LNCAP (cell line): ENCODE measurements at regions not wholly inside any gene's neighbourhood (a gene's known extent, or its start where the extent isn't known, plus 50 kb on each side); places are given as distances from the start of the nearest gene placed in this dataset.

ENCODE experiments used
- CTCF ChIP-seq: fragments of 450-650 bp; IDR thresholded peaks from 2 replicates; pipeline ENCODE4 v1.5.1; 2017; ENCODE audit warnings: mild to moderate bottlenecking

GRCh38 chr12:93086288-93086727, 157.2 kb upstream of the EEA1 start:
- no peak for TF ChIP-seq CTCF

GRCh38 chr12:93087840-93088610, 158.9 kb upstream of the EEA1 start:
- TF ChIP-seq CTCF = no peak

- no peak for TF ChIP-seq CTCF
Observed at GRCh38 chr12:93089805-93090569, 160.9 kb upstream of the EEA1 start.

GRCh38 chr12:93090731-93091172, 161.7 kb upstream of the EEA1 start:
- no peak for TF ChIP-seq CTCF

GRCh38 chr12:93091886-93092648, 163.0 kb upstream of the EEA1 start:
- TF ChIP-seq CTCF = no peak

GRCh38 chr12:93092649-93092945, 163.5 kb upstream of the EEA1 start:
- no peak for TF ChIP-seq CTCF

GRCh38 chr12:93093243-93093642, 164.1 kb upstream of the EEA1 start:
- no peak for TF ChIP-seq CTCF
